GM12891 (cell line): ENCODE measurements at regions not wholly inside any gene's neighbourhood (a gene's known extent, or its start where the extent isn't known, plus 50 kb on each side); places are given as distances from the start of the nearest gene placed in this dataset.
"Not testable (repeated sequence)": the region's sequence is repeated elsewhere in the genome, so short reads cannot be mapped to it uniquely, and the experiment has no call there.

Experiments used
- DNase-seq: peaks from one replicate; pipeline ENCODE4 v3.0.0; 2011; ENCODE audit warnings: low spot score; ENCODE audit not compliant: insufficient read length
- FAIRE-seq: peaks from 2 replicates; lab custom pipeline; 2011; peaks lifted over from hg19 to GRCh38; lab: Jason Lieb, UNC
- PAX5 ChIP-seq: IDR thresholded peaks from 2 replicates; pipeline ENCODE4 v1.6.1; 2011; ENCODE audit warnings: low read length, moderate library complexity, mild to moderate bottlenecking; ENCODE audit not compliant: insufficient read depth, severe bottlenecking
- POLR2A ChIP-seq: IDR thresholded peaks from 2 replicates; pipeline ENCODE4 v1.6.1; 2011; ENCODE audit warnings: low read depth, low read length, control low read depth
- POLR2AphosphoS5 ChIP-seq: IDR thresholded peaks from 2 replicates; pipeline ENCODE4 v1.6.1; 2011; ENCODE audit warnings: low read depth, low read length, control low read depth
- POU2F2 ChIP-seq: IDR thresholded peaks from 2 replicates; pipeline ENCODE4 v1.6.1; 2011; ENCODE audit warnings: low read depth, mild to moderate bottlenecking, control low read depth, low read length, moderate library complexity
- SPI1 ChIP-seq: IDR thresholded peaks from 2 replicates; pipeline ENCODE4 v1.6.1; 2011; ENCODE audit warnings: low read depth, low read length, control low read depth
- TAF1 ChIP-seq: IDR thresholded peaks from 2 replicates; pipeline ENCODE4 v1.6.1; 2011; ENCODE audit warnings: low read depth, low read length, control low read depth

GRCh38 chr11:82045748-82046457 lies 687.8 kb downstream of the FAM181B start:
- DNase-seq (no peak), FAIRE-seq (no peak)
- TF ChIP-seq POLR2AphosphoS5 (no peak), TAF1 (no peak), PAX5 (no peak), SPI1 (no peak), POU2F2 (no peak), POLR2A (no peak)

- no peak for DNase-seq
- no peak for TF ChIP-seq PAX5
- TF ChIP-seq POLR2AphosphoS5: no peak
- TF ChIP-seq TAF1: no peak
- TF ChIP-seq SPI1: no peak
- TF ChIP-seq POU2F2: no peak
- TF ChIP-seq POLR2A: no peak
- FAIRE-seq: no peak
These were observed 690.3 kb downstream of the FAM181B start for GRCh38 chr11:82043316-82043715.

- TF ChIP-seq POLR2A (no peak), POLR2AphosphoS5 (no peak), PAX5 (no peak), TAF1 (no peak), POU2F2 (no peak), SPI1 (no peak)
- FAIRE-seq: no peak
- DNase-seq: no peak
These were observed 691.9 kb downstream of the FAM181B start for GRCh38 chr11:82041764-82042163.

GRCh38 chr11:82038154-82038553 lies 695.5 kb downstream of the FAM181B start:
- TF ChIP-seq POLR2AphosphoS5: no peak
- no peak for TF ChIP-seq POLR2A
- no peak for TF ChIP-seq POU2F2
- no peak for TF ChIP-seq SPI1
- no peak for TF ChIP-seq PAX5
- TF ChIP-seq TAF1: no peak
- no peak for FAIRE-seq
- no peak for DNase-seq

GRCh38 chr11:82034527-82034926 lies 699.1 kb downstream of the FAM181B start:
- FAIRE-seq (no peak), DNase-seq (no peak)
- no peak for TF ChIP-seq POLR2A
- no peak for TF ChIP-seq PAX5
- TF ChIP-seq POU2F2: no peak
- no peak for TF ChIP-seq SPI1
- TF ChIP-seq TAF1: no peak
- TF ChIP-seq POLR2AphosphoS5: no peak

- DNase-seq, FAIRE-seq: not testable (repeated sequence)
These were observed 706.3 kb downstream of the FAM181B start for GRCh38 chr11:82027335-82027734.

GRCh38 chr11:82024760-82025159 lies 708.9 kb downstream of the FAM181B start:
- FAIRE-seq: no peak
- no peak for DNase-seq
- TF ChIP-seq POU2F2 (no peak), SPI1 (no peak), PAX5 (no peak), POLR2A (no peak), POLR2AphosphoS5 (no peak), TAF1 (no peak)

- TF ChIP-seq SPI1 (no peak), POLR2A (no peak), TAF1 (no peak), PAX5 (no peak), POU2F2 (no peak), POLR2AphosphoS5 (no peak)
- FAIRE-seq (no peak), DNase-seq (no peak)
These were observed 721.4 kb downstream of the FAM181B start for GRCh38 chr11:82012276-82012675.

GRCh38 chr11:82009133-82009532 lies 724.5 kb downstream of the FAM181B start:
- TF ChIP-seq TAF1 (no peak), POLR2AphosphoS5 (no peak), POLR2A (no peak), PAX5 (no peak), POU2F2 (no peak), SPI1 (no peak)
- DNase-seq: no peak
- FAIRE-seq: no peak

- DNase-seq (no peak), FAIRE-seq (no peak)
- TF ChIP-seq PAX5: no peak
- TF ChIP-seq TAF1: no peak
- no peak for TF ChIP-seq POLR2AphosphoS5
- no peak for TF ChIP-seq SPI1
- TF ChIP-seq POU2F2: no peak
- no peak for TF ChIP-seq POLR2A
These were observed 726.1 kb downstream of the FAM181B start for GRCh38 chr11:82007521-82007920.
